ENCODE measurements at regions not wholly inside any gene's neighbourhood (a gene's known extent, or its start where the extent isn't known, plus 50 kb on each side); places are given as distances from the start of the nearest gene placed in this dataset.

- TF ChIP-seq YY1 (IDR thresholded peaks at IDR 0.05; ENCODE audit: low read depth, low read length) (no peak), EP300 (IDR thresholded peaks at IDR 0.05; ENCODE audit: borderline replicate concordance in 1 of 2, low read depth in 2 of 2, low read length in 2 of 2) (no peak), EGR1 (IDR thresholded peaks at IDR 0.05; ENCODE audit: borderline replicate concordance, low read depth, low read length) (no peak), KDM1A (IDR thresholded peaks at IDR 0.05; ENCODE audit: borderline replicate concordance, low read length) (no peak), BRCA1 (IDR thresholded peaks at IDR 0.05; ENCODE audit: low read depth, low read length) (no peak), POU5F1 (IDR thresholded peaks at IDR 0.05; ENCODE audit: low read depth, low read length) (no peak), CHD1 (IDR thresholded peaks at IDR 0.05; ENCODE audit: low read depth, low read length) (no peak), EZH2 (IDR thresholded peaks at IDR 0.05; ENCODE audit: low read depth, low read length, severe bottlenecking) (no peak)
Observed at GRCh38 chr14:38704220-38704619, 398.8 kb downstream of the SEC23A start (continued).

Measured in H1 (cell line).